ENCODE measurements at regions not wholly inside any gene's neighbourhood (a gene's known extent, or its start where the extent isn't known, plus 50 kb on each side); places are given as distances from the start of the nearest gene placed in this dataset.

- no peak overlapping the region for H3K27ac ChIP-seq
- DNase-seq (ENCODE audit: low spot score in 2 of 2), result peak; percentile 2 to 34
- no peaks in the 10 kb centered on the region for H3K9me3 ChIP-seq
- no peak for TF ChIP-seq POLR2A (IDR thresholded peaks at IDR 0.05)
- TF ChIP-seq, protein P1, sequence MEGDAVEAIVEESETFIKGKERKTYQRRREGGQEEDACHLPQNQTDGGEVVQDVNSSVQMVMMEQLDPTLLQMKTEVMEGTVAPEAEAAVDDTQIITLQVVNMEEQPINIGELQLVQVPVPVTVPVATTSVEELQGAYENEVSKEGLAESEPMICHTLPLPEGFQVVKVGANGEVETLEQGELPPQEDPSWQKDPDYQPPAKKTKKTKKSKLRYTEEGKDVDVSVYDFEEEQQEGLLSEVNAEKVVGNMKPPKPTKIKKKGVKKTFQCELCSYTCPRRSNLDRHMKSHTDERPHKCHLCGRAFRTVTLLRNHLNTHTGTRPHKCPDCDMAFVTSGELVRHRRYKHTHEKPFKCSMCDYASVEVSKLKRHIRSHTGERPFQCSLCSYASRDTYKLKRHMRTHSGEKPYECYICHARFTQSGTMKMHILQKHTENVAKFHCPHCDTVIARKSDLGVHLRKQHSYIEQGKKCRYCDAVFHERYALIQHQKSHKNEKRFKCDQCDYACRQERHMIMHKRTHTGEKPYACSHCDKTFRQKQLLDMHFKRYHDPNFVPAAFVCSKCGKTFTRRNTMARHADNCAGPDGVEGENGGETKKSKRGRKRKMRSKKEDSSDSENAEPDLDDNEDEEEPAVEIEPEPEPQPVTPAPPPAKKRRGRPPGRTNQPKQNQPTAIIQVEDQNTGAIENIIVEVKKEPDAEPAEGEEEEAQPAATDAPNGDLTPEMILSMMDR (IDR thresholded peaks at IDR 0.05), result no peak
- TF ChIP-seq POLR2AphosphoS5 (IDR thresholded peaks at IDR 0.05), result no peak
- no peak overlapping the region for H3K4me3 ChIP-seq
- intact Hi-C loops (cut with DNase I; ENCODE audit: low total_unique reads), result no loop called here
- H3K4me1 ChIP-seq, result no peaks in the 10 kb centered on the region
- no peaks in the 10 kb centered on the region for H3K36me3 ChIP-seq
- H3K27me3 ChIP-seq, result peaks cover 0 to 46% of the 10 kb centered on the region in 2 donors
These were observed 190.0 kb upstream of the C14orf180 start for GRCh38 chr14:104389326-104390220.

- Histone ChIP-seq H3K27me3 (peaks cover 0 to 38% of the 10 kb centered on the region in 2 donors), H3K4me1 (no peaks in the 10 kb centered on the region), H3K9me3 (no peaks in the 10 kb centered on the region), H3K4me3 (no peak overlapping the region), H3K27ac (no peak overlapping the region), H3K36me3 (no peaks in the 10 kb centered on the region)
- intact Hi-C loops (cut with DNase I; ENCODE audit: low total_unique reads), result no loop called here
- TF ChIP-seq POLR2A (IDR thresholded peaks at IDR 0.05) (no peak), POLR2AphosphoS5 (IDR thresholded peaks at IDR 0.05) (no peak)
- peak; percentile 4 to 34 for DNase-seq (ENCODE audit: low spot score in 2 of 2)
These were observed 189.2 kb upstream of the C14orf180 start for GRCh38 chr14:104390221-104390931.

DNA sequence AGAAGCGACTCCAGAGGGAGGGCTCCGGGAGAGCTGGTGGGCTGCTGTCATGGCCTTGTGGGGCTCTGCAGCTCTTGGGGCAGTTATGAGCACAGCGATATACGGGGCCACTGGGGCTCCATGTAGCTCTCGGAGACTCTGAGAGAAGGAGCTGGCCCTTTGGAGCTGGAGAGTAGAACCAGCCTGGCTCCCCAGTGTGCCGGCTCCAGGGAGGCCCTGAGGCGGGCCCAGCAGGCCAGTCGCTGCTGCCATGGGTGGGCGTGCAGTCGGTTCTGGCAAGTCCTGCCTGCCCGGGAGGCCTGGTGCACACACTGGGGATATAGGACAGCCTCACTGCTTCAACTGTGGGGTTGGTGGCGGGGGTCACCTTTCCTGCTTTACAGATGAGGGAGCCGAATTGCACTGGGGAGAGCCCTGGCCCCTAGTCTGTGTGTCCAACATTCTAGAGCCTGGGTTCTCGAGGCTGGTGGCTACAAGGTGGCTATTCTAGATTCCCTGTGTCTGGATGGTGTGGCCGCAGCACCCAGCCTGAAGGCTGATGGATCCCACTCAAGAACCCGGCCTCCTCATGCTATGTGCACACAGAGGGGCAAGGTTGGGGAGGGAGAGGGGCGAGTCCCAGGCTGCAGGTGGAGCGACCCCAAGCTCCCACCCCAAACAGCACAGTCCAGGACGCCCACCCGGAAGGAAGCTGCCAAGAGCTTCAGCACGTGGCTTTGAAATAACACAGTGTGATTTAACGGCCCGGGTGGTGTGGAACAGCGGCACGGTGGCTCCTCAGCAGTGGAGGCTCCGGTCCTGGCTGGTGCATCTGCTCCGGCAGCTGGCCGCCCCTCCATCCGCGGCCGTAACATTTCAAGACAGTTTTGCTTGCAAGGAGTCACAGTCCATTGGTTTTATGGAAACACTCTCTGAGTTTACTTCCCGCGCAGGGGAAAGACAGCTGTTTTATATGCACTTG is 188.3 kb upstream of the C14orf180 start:
- no peaks in the 10 kb centered on the region for H3K36me3 ChIP-seq
- no peak overlapping the region for H3K27ac ChIP-seq
- H3K4me1 ChIP-seq, result no peaks in the 10 kb centered on the region
- H3K4me3 ChIP-seq, result no peak overlapping the region
- peaks cover 0 to 8% of the 10 kb centered on the region in 2 donors for H3K9me3 ChIP-seq
- intact Hi-C loops (cut with DNase I; ENCODE audit: low total_unique reads), result no loop called here
- TF ChIP-seq POLR2A (IDR thresholded peaks at IDR 0.05), result no peak
- TF ChIP-seq, protein P1 (IDR thresholded peaks at IDR 0.05), result no peak
- TF ChIP-seq POLR2AphosphoS5 (IDR thresholded peaks at IDR 0.05), result no peak
- peak; percentile 4 to 48 for DNase-seq (ENCODE audit: low spot score in 2 of 2)
- H3K27me3 ChIP-seq, result peaks cover 0 to 30% of the 10 kb centered on the region in 2 donors

DNA sequence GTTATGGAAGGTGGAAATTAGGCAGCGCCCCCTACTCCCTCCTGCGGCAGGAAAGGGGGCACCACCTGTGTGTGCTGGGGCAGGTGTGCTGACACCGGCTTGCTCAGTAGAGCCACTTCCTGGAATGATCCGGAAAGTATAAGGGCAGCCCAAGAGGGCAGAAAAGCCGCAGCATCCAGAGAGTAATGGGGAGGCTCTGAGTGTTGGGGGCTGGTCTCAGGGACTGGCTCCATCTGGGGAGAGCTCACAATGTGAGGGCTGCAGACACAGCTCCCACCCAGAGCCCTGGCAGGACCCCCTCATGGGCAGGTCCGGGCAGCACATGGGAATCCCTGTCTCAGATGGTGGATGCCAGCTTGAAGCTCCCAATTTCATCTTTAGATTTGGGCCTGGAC is 187.6 kb upstream of the C14orf180 start:
- Histone ChIP-seq H3K27me3 (peaks cover 0 to 26% of the 10 kb centered on the region in 2 donors), H3K4me1 (no peaks in the 10 kb centered on the region), H3K4me3 (no peak overlapping the region), H3K36me3 (no peaks in the 10 kb centered on the region), H3K27ac (no peak overlapping the region), H3K9me3 (peaks cover 7 to 16% of the 10 kb centered on the region in 2 donors)
- TF ChIP-seq POLR2A (IDR thresholded peaks at IDR 0.05), result no peak
- intact Hi-C loops (cut with DNase I; ENCODE audit: low total_unique reads), result no loop called here
- DNase-seq (ENCODE audit: low spot score in 2 of 2), result no peak

- no peaks in the 10 kb centered on the region for H3K4me1 ChIP-seq
- H3K27ac ChIP-seq, result no peak overlapping the region
- peaks cover 12 to 22% of the 10 kb centered on the region in 2 donors for H3K9me3 ChIP-seq
- intact Hi-C loops (cut with DNase I; ENCODE audit: low total_unique reads), result no loop called here
- no peaks in the 10 kb centered on the region for H3K36me3 ChIP-seq
- peak in 1 of 2 donors; percentile 7 for DNase-seq (ENCODE audit: low spot score in 2 of 2)
- H3K27me3 ChIP-seq, result peaks cover 0 to 26% of the 10 kb centered on the region in 2 donors
- no peak overlapping the region for H3K4me3 ChIP-seq
- no peak for TF ChIP-seq POLR2A (IDR thresholded peaks at IDR 0.05)
- TF ChIP-seq POLR2AphosphoS5 (IDR thresholded peaks at IDR 0.05), result no peak
- TF ChIP-seq, protein P1 (IDR thresholded peaks at IDR 0.05), result no peak
These were observed 187.0 kb upstream of the C14orf180 start for GRCh38 chr14:104392396-104393198.

Measured in breast epithelium (tissue), 4 donors.